Neural progenitor cell (in vitro differentiated cells): ENCODE measurements at regions not wholly inside any gene's neighbourhood (a gene's known extent, or its start where the extent isn't known, plus 50 kb on each side); places are given as distances from the start of the nearest gene placed in this dataset.
"Not testable (repeated sequence)": the region's sequence is repeated elsewhere in the genome, so short reads cannot be mapped to it uniquely, and the experiment has no call there.

Experiments used
- DNase-seq: peaks from one replicate; pipeline ENCODE4 v3.0.0-alpha.2; 2016; ENCODE audit warnings: low spot score
- H2AFZ ChIP-seq: fragments of 200-600 bp; sonication (generic); replicated peaks from 2 replicates; pipeline ENCODE4 v1.6.1; 2016; ENCODE audit warnings: antibody characterized with exemption
- H3F3A ChIP-seq: fragments of 200-600 bp; sonication (generic); 2 replicates; pipeline ENCODE4 v1.6.1; 2016; ENCODE audit warnings: antibody characterized with exemption, low read depth
- H3K27ac ChIP-seq: fragments of 200-600 bp; sonication (generic); 2 replicates; pipeline ENCODE4 v1.5.1; 2016; ENCODE audit warnings: mild to moderate bottlenecking
- H3K27me3 ChIP-seq: fragments of 200-600 bp; sonication (generic); 2 replicates; pipeline ENCODE4 v1.6.1; 2016; ENCODE audit warnings: mild to moderate bottlenecking, moderate library complexity
- H3K36me3 ChIP-seq: fragments of 200-600 bp; sonication (generic); 2 replicates; pipeline ENCODE4 v1.5.1; 2016
- H3K4me1 ChIP-seq: fragments of 200-600 bp; sonication (generic); 2 replicates; pipeline ENCODE4 v1.6.1; 2016; ENCODE audit warnings: mixed run types
- H3K4me2 ChIP-seq: fragments of 200-600 bp; sonication (generic); 2 replicates; pipeline ENCODE4 v1.6.1; 2016
- H3K4me3 ChIP-seq: fragments of 200-600 bp; sonication (generic); 2 replicates; pipeline ENCODE4 v1.5.1; 2016
- H3K79me2 ChIP-seq: fragments of 200-600 bp; sonication (generic); 2 replicates; pipeline ENCODE4 v1.6.1; 2016; ENCODE audit warnings: low read depth
- H3K9ac ChIP-seq: fragments of 200-600 bp; sonication (generic); 2 replicates; pipeline ENCODE4 v1.6.1; 2016
- H3K9me3 ChIP-seq: fragments of 200-600 bp; sonication (generic); 2 replicates; pipeline ENCODE4 v1.5.1; 2016; ENCODE audit warnings: low read depth
- H4K20me1 ChIP-seq: fragments of 200-600 bp; sonication (generic); 2 replicates; pipeline ENCODE4 v1.6.1; 2016; ENCODE audit warnings: low read depth
- H3K27ac Mint-ChIP-seq: 3 replicates; pipeline ENCODE4 v1.8.0; 2021; ENCODE audit warnings: mixed read lengths
- H3K27me3 Mint-ChIP-seq: 2 replicates; pipeline ENCODE4 v1.8.0; 2022; ENCODE audit warnings: low read depth, mild to moderate bottlenecking, inconsistent platforms, moderate library complexity, mixed read lengths; ENCODE audit not compliant: insufficient read depth
- H3K36me3 Mint-ChIP-seq: 3 replicates; pipeline ENCODE4 v1.8.0; 2021; ENCODE audit warnings: mixed read lengths
- H3K4me1 Mint-ChIP-seq: 3 replicates; pipeline ENCODE4 v1.8.0; 2021; ENCODE audit warnings: mixed read lengths
- H3K4me3 Mint-ChIP-seq: 3 replicates; pipeline ENCODE4 v1.8.0; 2021; ENCODE audit warnings: mild to moderate bottlenecking, moderate library complexity, mixed read lengths
- H3K9me3 Mint-ChIP-seq: 3 replicates; pipeline ENCODE4 v1.8.0; 2020; ENCODE audit warnings: mixed read lengths
- EZH2 ChIP-seq: fragments of 200-600 bp; sonication (generic); IDR thresholded peaks from 2 replicates; pipeline ENCODE4 v1.6.1; 2017; ENCODE audit warnings: antibody characterized with exemption, mild to moderate bottlenecking, moderate library complexity
- EZH2phosphoT487 ChIP-seq: fragments of 200-600 bp; sonication (generic); IDR thresholded peaks from 2 replicates; pipeline ENCODE4 v1.6.1; 2017; ENCODE audit warnings: antibody characterized with exemption
- TF ChIP-seq, protein P1 (sequence below): fragments of 200-600 bp; sonication (generic); IDR thresholded peaks from 2 replicates; pipeline ENCODE4 v1.5.1; 2017; ENCODE audit warnings: antibody characterized with exemption, mild to moderate bottlenecking

DNA sequence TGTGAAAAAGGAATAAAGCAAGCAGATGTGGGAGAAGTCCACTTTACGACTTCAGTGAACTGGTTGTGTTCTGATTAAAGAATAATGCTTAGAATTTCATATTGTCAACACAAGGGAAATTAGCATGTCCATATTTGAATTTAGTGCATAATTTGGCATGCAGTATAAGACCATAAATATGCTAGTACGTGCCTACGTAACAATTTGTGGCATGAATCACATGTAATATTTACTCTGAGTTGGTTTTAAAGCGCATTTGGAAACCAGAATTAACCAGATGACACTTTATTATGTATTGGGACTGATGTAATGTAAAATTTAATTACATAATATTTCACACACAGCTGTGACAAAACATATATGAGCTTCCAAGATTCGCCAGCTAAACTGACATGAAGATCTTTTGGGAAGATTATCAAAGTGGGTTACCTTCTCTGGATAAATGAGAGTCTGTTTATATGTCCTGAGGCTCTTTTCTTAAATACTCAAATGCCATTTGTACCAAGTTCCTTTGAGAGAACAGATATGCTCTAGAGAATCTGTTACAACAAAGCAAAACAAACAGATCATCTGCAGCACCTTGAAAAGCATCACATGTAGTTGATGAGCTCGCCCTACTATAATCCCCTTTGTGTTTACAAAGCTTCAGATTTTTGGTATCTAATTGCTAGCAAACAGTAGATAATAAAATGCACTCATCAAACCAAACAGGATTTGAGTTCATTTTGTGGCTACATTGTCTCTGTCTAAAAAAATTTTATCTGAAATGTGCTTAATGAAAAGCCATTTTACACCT is 1468.6 kb downstream of the CDH11 start:
- Mint-ChIP-seq H3K9me3 (no peaks in the 10 kb centered on the region), H3K27ac (no peak overlapping the region), H3K4me1 (peaks cover 7% of the 10 kb centered on the region), H3K36me3 (no peaks in the 10 kb centered on the region), H3K27me3 (no peaks in the 10 kb centered on the region), H3K4me3 (no peak overlapping the region)
- no peak for DNase-seq
- no peak overlapping the region for H3K4me2 ChIP-seq
- no peak overlapping the region for H3K4me3 ChIP-seq
- H3K79me2 ChIP-seq: no peaks in the 10 kb centered on the region
- peaks cover 23% of the 10 kb centered on the region for H3K4me1 ChIP-seq
- H3K27me3 ChIP-seq: no peaks in the 10 kb centered on the region
- H3K9ac ChIP-seq: no peak overlapping the region
- H3K27ac ChIP-seq: no peak overlapping the region
- H4K20me1 ChIP-seq: no peaks in the 10 kb centered on the region
- H3K36me3 ChIP-seq: no peaks in the 10 kb centered on the region
- H2AFZ ChIP-seq: peak overlapping the region; percentile 35
- H3K9me3 ChIP-seq: no peaks in the 10 kb centered on the region
- TF ChIP-seq EZH2phosphoT487: no peak
- TF ChIP-seq, protein P1, sequence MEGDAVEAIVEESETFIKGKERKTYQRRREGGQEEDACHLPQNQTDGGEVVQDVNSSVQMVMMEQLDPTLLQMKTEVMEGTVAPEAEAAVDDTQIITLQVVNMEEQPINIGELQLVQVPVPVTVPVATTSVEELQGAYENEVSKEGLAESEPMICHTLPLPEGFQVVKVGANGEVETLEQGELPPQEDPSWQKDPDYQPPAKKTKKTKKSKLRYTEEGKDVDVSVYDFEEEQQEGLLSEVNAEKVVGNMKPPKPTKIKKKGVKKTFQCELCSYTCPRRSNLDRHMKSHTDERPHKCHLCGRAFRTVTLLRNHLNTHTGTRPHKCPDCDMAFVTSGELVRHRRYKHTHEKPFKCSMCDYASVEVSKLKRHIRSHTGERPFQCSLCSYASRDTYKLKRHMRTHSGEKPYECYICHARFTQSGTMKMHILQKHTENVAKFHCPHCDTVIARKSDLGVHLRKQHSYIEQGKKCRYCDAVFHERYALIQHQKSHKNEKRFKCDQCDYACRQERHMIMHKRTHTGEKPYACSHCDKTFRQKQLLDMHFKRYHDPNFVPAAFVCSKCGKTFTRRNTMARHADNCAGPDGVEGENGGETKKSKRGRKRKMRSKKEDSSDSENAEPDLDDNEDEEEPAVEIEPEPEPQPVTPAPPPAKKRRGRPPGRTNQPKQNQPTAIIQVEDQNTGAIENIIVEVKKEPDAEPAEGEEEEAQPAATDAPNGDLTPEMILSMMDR: no peak
- no peak for TF ChIP-seq EZH2
- H3F3A ChIP-seq: peaks cover 5% of the 10 kb centered on the region

GRCh38 chr16:63652091-63652490 is 1469.8 kb downstream of the CDH11 start:
- H3K4me1 ChIP-seq: peaks cover 23% of the 10 kb centered on the region
- Mint-ChIP-seq H3K4me1 (peaks cover 7% of the 10 kb centered on the region), H3K4me3 (no peak overlapping the region), H3K9me3 (no peaks in the 10 kb centered on the region), H3K27me3 (no peaks in the 10 kb centered on the region), H3K36me3 (no peaks in the 10 kb centered on the region), H3K27ac (no peak overlapping the region)
- no peaks in the 10 kb centered on the region for H4K20me1 ChIP-seq
- H3K9me3 ChIP-seq: no peaks in the 10 kb centered on the region
- peaks cover 5% of the 10 kb centered on the region for H3F3A ChIP-seq
- DNase-seq: peak; percentile 7
- H3K4me3 ChIP-seq: no peak overlapping the region
- H3K9ac ChIP-seq: no peak overlapping the region
- H3K4me2 ChIP-seq: no peak overlapping the region
- H3K27me3 ChIP-seq: no peaks in the 10 kb centered on the region
- no peaks in the 10 kb centered on the region for H3K36me3 ChIP-seq
- no peak for TF ChIP-seq EZH2phosphoT487
- TF ChIP-seq, protein P1: no peak
- no peak for TF ChIP-seq EZH2
- peak overlapping the region; percentile 66 for H2AFZ ChIP-seq
- no peak overlapping the region for H3K27ac ChIP-seq
- H3K79me2 ChIP-seq: no peaks in the 10 kb centered on the region

DNA sequence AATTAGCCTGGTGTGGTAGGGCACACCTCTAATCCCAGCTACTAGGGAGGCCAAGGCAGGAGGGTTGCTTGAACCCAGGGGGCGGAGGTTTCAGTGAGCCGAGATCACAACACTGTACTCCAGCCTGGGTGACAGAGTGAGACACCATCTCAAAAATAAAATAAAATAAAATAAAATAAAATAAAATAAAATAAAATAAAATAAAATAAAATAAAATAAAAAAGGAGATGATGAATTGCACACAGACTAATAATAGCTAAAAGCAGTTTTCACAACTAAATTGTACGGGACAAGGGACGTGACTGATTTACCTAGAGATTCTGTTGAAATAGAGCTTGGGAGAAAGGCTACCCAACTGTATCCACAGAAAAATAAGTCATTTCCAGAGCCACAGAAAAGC is 1471.3 kb downstream of the CDH11 start:
- H3K4me1 Mint-ChIP-seq: peaks cover under 1% of the 10 kb centered on the region
- no peaks in the 10 kb centered on the region for H3K9me3 Mint-ChIP-seq
- H3K36me3 Mint-ChIP-seq: no peaks in the 10 kb centered on the region
- Histone ChIP-seq H3K4me3 (no peak overlapping the region), H3K27me3 (no peaks in the 10 kb centered on the region), H3K36me3 (no peaks in the 10 kb centered on the region), H4K20me1 (no peaks in the 10 kb centered on the region), H2AFZ (no peak overlapping the region), H3F3A (peaks cover 5% of the 10 kb centered on the region), H3K79me2 (no peaks in the 10 kb centered on the region), H3K4me2 (no peak overlapping the region), H3K9ac (no peak overlapping the region), H3K27ac (no peak overlapping the region), H3K4me1 (peaks cover 13% of the 10 kb centered on the region), H3K9me3 (no peaks in the 10 kb centered on the region)
- H3K4me3 Mint-ChIP-seq: no peak overlapping the region
- TF ChIP-seq EZH2 (no peak), EZH2phosphoT487 (no peak)
- TF ChIP-seq, protein P1: no peak
- DNase-seq: no peak
- H3K27me3 Mint-ChIP-seq: no peaks in the 10 kb centered on the region
- H3K27ac Mint-ChIP-seq: no peak overlapping the region

- H3K27ac ChIP-seq, H3K79me2 ChIP-seq, H3K27me3 ChIP-seq, H2AFZ ChIP-seq, H3K9me3 ChIP-seq, H3K4me2 ChIP-seq, H3K36me3 ChIP-seq, H3K4me1 Mint-ChIP-seq, H3K27ac Mint-ChIP-seq, H3K36me3 Mint-ChIP-seq, H3K27me3 Mint-ChIP-seq, H4K20me1 ChIP-seq, H3K9ac ChIP-seq, H3K4me1 ChIP-seq, DNase-seq, H3K4me3 Mint-ChIP-seq, H3K4me3 ChIP-seq: not testable (repeated sequence)
- H3F3A ChIP-seq: peaks cover 14% of the 10 kb centered on the region
- H3K9me3 Mint-ChIP-seq: peaks cover 13% of the 10 kb centered on the region
Observed at GRCh38 chr16:63633706-63634445, 1488.0 kb downstream of the CDH11 start.
